HuH-7.5 (cell line): ENCODE measurements at regions not wholly inside any gene's neighbourhood (a gene's known extent, or its start where the extent isn't known, plus 50 kb on each side); places are given as distances from the start of the nearest gene placed in this dataset.
"Not testable (repeated sequence)": the region's sequence is repeated elsewhere in the genome, so short reads cannot be mapped to it uniquely, and the experiment has no call there.

ENCODE experiments used
- DNase-seq: peaks from one replicate; pipeline ENCODE4 v3.0.0; 2011; ENCODE audit warnings: low spot score

DNA sequence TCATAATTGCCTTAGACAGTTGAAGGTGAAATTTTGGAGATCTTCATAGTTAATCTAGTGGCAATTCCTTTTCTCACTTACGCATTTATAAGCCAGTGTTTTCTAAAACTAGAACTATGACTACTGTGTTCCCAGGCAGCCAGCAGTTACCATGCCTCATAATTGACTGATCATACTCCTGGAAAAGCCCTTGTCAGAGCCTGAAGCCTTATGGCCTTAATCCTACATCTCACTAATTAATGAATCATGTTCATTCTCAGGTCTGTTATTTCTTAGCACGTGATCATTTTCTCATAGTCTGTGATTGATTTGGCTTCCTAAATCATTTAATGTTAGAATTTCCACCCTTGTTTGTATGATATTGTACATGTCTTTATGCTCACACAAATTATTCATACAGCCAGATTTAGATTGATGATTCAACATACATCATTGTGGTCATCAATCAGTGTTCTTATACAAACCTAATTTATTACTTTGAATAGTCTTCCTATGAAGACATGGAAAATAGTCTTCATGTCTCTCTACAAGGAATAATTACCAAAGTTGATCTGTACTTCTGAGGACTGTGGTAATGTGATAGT, 132.6 kb upstream of the ASCC3 start:
- DNase-seq, result no peak

DNA sequence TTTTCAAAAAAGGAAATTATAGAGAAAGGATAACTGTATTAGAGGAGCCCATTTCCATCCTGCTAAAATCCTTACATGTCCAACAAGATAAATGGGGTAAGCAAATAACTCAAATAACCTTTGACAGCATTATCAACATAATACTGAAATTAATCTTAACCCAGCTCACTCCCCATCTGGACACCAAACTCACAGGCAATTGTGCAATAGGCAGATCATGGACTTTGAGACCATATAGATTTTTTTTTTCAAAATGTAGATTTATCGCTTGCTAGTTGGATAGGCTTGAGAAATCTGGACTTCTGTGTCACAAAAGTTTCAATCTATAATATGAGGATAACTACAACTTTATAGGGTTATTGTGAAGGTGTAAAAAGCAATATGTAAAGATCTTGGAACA, 134.4 kb upstream of the ASCC3 start:
- DNase-seq, result peak; percentile 4

DNA sequence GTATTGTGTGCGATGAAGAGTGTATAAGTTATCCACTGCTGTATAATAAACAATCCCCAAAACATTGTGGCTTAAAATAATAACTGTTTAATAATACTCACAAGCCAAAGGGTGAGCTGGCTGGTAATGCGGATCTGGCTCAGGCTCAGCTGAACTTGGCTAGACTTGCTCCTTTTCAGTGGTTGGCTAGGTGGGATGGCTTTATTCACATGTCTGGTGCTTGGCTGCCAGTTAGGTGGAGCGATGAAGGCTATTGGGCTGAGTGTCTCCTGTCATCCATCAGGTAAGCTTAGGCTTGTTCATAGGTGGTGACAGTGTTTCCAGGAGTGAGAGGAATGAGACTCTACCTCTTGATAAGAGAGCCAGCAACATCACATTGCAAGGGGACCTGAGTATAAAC, 135.0 kb upstream of the ASCC3 start:
- no peak for DNase-seq

DNA sequence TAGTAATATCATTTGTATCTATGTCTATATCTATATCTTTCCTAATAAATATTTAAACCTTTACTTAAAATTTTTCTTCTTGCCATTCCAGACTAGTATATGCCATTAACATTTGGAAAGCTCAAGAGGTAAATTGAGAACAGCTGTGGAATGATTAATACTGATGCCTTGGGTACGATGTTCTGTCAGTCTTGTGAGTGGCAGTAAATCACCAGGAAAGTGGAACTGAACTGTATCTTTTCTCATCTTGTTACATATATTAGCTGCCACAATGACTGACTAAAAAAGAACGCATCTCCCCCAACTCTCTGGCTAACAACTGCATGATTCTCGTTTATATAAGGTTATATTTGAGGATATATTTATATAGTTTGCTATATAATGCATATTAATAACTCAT, 137.0 kb upstream of the ASCC3 start:
- no peak for DNase-seq

DNA sequence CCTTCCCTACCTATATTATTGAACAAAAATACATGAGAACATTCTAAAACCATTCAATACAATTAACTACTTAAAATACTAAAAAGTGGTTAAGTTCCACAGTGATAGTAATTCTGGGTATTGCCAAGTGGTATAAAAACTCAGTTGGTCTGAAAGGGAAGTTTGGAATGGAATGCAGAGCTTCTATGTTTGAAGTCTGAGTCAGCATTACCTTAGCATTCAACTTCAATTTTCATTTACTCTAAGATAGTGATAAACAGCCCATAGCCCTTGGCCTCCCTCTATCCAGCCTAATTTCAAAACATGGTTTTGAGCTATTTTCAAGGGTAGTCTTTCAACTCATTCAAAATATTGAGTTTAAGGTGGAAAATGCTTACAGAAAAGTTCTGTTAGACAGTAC, 140.4 kb upstream of the ASCC3 start:
- DNase-seq, result no peak

DNA sequence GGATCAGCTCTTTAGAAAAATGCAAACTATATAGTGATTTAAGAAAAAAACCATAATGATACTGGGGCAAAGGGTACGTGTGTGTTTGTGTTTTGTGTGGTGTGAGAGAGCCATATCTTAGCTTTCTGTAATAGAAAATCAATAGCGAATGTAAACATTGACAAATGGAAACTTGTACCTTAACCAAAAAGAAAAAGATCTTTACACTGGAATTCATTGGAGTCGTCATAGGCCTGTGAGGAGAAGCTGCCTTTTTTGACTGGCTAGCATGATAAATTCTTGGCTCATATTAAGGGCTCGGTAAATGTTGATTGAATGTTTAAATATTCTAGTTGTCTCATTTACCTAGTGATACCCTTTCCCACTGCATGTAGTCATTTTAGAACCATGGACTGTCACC, 161.8 kb upstream of the ASCC3 start:
- DNase-seq, result no peak

DNA sequence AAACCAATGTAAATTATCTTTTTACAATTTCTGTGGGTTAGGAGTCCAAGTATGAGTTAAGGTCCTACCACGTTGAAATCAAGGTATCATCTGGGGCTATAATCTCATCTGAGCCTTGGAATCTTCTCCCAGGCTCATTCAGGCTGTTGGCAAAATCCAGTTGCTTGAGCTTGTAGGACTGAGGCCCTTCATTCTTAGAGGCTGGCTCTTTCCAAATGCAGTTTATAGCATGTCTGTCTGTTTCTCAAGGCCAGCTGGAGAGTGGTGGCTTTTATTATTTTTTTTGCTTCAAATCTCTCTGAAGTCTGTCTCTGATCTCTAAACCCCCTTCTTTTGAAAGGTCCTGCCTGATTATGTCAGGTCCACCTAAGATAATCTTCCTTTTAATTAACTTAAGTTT, 177.2 kb upstream of the ASCC3 start:
- no peak for DNase-seq

DNA sequence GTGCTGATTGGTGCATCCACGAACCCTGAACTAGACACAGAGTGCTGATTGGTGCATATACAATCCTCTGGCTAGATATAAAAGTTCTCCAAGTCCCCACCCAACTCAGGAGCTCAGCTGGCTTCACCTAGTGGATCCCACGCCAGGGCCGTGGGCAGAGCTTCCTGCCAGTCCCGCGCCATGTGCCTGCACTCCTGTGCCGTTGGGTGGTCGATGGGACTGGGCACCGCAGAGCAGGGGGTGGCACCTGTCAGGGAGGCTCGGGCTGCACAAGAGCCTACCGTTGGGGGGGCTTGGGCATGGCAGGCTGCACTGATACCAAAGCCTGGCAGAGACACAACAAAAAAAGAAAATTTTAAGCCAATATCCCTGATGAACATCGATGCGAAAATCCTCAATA, 185.4 kb upstream of the ASCC3 start:
- no peak for DNase-seq

DNA sequence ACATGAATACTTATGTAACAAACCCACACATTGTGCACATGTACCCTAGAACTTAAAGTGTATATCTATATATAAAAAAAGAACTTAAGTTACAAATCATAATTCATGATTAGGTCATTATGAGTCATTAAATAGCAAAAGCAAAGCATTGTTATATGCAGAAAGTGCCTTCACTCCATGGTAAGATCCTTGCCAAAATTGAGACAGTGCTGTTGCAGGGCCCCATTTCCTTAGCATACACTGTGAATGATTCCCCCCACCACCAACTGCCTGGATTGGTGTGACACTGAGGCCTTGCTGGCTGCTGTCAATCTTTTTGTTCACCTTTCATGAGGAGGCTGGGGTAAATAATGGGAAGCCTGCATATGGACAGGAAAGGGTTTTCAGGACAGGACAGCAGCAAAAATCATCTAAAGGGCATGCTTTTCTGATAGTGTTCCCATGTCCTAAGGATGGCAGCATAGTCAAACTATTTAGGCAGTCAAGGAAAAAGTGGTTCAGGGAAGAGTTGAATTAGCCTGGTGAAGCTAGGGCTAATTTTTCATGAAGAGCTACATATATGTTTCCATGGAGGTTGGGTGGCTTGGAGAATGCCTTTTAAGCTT, 188.2 kb upstream of the ASCC3 start:
- DNase-seq, result no peak

DNA sequence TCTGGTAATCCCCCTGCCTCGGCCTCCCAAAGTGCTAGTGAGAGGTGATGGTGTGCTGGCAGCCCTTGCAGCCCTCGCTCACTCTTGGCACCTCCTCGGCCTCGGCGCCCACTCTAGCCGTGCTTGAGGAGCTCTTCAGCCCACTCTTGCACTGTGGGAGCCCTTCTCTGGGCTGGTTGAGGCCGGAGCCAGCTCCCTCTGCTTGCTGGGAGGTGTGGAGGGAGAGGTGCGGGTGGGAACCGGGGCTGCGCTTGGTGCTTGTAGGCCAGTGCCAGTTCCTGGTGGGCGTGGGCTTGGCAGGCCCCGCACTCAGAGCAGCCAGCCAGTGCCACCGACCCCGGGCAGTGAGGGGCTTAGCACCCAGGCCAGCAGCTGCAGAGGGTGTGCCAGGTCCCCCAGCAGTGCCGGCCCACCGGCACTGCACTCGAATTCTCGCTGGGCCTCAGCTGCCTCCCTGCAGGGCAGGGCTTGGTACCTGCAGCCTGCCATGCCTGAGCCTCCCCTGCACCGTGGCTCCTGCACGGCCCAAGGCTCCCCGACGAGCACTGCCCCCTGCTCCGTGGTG, 189.0 kb upstream of the ASCC3 start:
- no peak for DNase-seq

DNA sequence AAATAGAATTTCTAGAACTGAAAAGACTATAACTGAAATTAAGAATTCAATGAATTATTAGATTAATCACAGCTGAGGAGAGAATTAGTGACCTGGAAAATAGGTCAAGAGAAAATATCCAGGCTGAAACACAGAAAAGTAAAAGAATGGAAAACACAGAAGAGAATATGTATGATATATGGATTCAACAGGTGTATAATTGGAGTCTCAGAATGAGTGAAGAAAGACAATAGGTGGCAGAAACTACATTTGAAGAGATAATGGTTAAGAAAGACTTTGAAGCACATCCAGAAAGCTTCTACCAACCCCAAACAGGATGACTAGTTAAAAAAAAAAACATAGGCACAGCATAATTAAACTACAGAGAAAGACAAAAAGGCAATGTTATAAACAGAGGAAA, 196.2 kb upstream of the ASCC3 start:
- no peak for DNase-seq

DNA sequence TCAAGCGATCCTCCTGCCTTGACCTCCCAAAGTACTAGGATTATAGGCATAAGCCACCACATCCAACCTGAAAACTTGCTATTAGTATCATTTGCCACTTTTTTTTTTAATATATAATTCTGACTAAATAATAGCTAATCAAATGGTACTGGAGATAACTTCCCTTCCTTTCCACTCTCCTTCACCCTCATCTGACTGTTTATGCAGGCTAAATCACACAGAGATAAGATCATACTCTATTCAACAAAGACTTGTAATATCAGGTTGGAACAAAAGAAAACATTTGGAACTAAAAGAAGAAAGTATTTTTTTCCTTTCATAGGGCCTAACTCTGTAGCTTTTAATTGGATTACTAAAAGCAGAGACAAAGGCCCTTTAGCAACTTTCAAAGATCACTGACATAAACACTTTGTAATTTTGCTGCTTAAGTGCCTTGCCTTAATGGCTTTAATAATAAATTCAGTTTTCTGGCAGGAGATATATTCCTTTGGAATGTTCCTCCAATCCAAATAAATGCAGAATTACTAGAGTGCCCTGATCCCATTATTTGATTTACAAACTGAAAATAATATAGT, 198.7 kb upstream of the ASCC3 start:
- DNase-seq, result no peak

DNA sequence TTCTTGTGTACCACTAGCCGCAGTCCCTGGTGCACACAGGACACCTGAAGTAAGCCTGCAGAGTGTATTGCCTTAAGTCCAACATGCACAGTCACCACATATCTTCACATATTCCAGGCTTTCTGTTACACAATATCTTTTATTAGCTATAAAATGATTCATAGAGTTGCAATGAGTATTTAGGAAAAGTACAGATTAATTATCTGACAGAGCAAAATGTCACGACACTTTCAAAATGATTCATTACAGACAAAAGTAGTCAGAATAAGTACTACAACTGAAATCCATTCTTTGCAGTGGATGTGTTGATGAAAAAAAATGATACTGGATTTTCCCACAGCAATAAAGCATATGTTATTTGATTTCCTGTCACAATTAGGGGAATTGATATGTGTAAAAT, 199.5 kb upstream of the ASCC3 start:
- no peak for DNase-seq

DNA sequence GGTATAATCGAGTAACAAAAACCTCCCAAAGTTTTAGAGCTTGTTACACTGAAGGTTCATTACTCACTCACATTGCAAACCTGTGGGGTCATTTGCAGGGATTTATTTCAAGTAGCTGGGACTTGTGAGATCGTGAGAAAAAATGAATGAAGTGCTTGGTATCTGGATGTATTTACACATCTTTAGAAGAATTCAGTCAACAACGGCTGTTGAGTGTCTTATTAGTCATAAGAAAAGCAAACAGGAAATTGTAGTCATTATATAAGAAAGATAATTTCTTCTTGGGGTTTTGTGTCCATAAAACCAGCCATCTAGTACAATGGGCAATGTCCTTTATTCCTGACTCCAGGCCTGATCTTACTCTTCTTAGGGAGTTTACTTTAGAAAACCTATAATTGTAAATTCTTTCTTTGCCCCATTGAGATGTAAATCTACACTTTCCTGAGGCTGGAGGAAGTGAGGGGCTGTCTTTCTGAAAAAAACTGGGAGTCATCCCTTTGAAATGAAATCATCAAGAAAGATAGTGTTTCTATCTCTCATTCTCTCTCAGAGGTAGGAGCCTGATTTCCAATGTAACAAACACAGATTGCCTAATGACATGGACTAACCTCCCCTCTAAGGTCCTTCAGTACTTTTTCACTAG, 202.5 kb upstream of the ASCC3 start:
- peak; percentile 16 for DNase-seq

DNA sequence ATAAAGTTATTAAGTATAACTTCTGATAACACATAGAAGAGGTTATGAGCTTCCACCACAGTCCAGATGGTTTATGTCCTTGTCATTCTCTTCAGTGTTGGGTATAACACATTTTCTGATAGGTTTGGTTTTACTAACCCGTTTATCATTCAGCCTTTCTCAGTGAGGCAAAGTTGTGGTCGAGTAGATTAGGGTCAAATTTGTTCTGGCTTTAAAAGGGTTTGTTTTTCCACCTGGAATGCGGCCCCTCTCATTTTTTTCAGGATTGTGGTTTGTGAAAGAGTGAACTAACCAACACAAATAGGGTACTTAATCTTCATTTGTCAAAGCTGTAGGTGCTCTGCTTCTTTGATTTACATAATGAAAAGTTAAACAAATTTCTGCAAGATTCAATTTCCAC, 204.2 kb upstream of the ASCC3 start:
- DNase-seq, result no peak

DNA sequence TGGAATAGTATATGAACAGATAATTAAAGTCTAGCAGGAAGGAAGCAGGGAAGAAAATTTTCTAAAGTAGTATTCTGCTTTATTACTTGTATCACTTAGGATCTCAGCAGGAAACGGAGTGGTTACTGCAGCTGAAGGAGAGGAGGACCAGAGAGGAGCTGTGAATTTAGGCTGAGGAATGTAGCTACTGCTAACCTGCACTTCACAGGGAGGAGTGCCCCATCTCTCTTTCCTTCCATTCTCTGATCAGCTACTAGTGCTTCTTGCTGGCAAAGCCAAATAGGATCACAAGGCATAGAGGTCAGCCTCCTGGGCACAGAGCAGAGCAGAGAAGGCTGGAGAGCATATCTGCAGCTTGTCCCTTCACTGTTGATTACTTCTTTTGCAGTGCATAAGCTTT, 205.3 kb upstream of the ASCC3 start:
- DNase-seq, result no peak

DNA sequence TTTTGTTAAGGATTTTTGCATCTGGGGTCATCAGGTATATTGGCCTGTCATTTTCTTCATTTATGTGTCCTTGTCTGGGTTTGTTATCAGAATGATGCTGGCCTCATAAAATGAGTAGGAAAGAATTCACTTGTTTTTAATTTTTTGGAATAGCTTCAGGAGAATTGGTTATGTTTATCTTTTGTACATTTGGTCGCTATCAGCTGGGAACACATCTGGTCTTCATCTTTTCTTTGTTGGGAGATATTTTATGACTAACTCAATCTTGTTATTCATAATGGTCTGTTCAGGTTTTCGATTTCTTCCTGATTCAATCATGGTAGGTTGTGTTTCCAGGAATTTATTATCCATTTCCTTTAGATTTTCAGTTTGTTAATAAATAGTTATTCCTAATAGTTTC, 207.5 kb upstream of the ASCC3 start:
- DNase-seq, result no peak

DNA sequence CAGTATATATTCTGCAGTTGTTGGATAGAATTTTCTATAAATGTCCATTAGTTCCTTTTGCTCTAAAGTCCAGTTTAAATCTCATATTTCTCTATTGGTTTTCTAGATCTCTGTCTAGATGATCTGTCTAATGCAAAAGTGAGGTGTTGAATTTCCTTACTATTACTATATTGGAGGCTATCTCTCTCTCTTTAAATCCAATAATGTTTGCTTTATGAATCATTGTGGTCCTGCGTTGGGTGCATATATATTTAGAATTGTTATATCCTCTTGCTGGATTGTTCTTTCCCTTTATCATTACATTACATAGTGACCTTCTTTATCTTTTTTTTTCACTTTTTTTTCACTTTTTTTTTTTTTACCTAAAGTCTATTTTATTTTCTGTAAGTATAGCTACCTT, 208.5 kb upstream of the ASCC3 start:
- no peak for DNase-seq

DNA sequence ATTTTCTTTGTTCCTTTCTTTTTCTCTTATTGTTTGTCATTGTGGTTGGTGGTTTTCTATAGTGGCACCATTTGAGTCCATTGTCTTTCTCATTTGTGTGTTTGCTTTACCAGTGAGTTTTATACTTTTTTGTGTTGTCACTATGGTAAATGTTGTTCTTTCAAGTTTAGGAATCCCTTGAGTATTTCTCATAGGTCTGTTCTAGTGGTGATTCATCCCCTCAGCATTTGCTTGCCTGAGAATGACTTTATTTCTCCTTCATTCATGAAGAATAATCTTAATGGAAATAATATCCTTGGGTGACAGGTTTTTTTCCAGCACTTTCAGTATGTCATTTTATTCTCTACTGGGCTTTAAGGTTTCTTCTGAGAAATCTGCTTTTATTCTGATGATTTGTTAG, 209.2 kb upstream of the ASCC3 start:
- no peak for DNase-seq

DNA sequence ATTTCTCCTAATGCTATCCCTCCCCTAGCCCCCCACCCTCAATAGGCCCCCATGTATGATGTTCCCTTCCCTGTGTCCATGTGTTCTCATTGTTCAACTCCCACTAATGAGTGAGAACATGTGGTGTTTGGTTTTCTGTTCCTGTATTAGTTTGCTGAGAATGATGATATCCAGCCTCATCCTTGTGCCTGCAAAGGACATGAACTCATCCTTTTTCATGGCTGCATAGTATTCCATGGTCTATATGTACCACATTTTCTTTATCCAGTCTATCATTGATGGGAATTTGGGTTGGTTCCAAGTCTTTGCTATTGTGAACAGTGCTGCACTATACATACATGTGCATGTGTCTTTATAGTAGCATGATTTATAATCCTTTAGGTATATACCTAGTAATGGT, 217.5 kb upstream of the ASCC3 start:
- DNase-seq, result not testable (repeated sequence)

DNA sequence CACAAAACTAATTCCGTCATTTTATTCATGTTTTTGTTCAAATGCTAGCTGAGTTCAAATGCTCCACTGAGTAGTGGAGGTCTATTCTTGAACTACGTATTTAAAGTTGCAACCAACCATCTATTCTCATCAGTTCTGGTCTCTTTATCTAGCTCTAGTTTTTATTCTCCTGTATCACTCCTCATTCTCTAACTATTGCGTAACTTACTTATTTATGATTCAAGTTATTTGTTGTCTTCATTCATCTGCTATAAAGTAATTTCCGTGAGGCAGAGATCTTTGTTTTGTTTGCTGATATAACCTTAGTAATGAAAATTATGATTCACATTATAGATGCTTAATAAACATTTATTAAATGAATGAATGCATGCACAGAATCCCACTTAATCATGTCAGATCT, 221.6 kb upstream of the ASCC3 start:
- DNase-seq, result no peak

DNA sequence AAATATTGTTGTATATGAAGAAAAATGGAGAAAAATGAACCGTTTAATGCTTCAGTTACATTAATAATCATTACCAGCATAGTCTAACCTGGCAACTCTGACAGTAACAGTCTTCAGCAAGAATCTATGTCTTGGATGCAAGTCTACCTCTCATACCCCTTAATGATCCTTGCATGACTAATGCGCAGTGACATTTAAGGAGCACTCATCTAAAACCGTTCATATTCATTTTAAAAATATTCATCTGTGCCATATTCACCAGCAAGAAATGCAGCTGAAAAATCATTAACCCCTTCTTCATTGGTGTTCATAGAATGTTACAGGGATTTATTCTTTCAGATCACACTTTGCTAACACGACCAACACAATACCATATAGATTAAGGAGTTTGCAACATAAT, 227.2 kb upstream of the ASCC3 start:
- no peak for DNase-seq

DNA sequence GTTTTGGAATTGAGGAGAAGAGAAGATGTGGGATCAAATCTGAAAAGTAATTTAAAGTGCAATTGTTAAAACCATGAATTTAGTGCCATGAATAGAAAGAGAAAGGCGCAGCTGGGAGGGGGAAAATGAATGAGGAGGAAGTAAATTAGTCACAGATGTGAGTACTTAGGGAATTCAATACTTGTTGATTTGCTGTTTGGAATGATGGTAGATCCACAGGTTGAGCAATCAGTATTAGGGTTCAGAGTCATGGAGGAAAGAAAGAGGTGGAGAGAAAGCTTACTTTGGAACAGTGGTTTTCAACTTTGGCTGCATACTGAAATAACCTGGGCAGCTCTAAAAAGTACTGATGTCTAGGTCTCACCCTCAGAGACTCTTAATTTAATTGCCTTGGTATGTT, 229.7 kb upstream of the ASCC3 start:
- no peak for DNase-seq
